ENCODE measurements at regions not wholly inside any gene's neighbourhood (a gene's known extent, or its start where the extent isn't known, plus 50 kb on each side); places are given as distances from the start of the nearest gene placed in this dataset.

- TF ChIP-seq POLR2AphosphoS5 (IDR thresholded peaks at IDR 0.05; ENCODE audit: low read depth, low read length) (no peak), FOXP2 (optimal IDR thresholded peaks at IDR 0.05; ENCODE audit: borderline replicate concordance, extremely low read depth, extremely low read length, insufficient read depth) (no peak), TAF1 (IDR thresholded peaks at IDR 0.05; ENCODE audit: borderline replicate concordance, insufficient read depth, low read length) (no peak), REST (IDR thresholded peaks at IDR 0.05; ENCODE audit: insufficient read depth in 1 of 2, low read depth in 2 of 2, low read length in 2 of 2) (no peak), SIN3A (IDR thresholded peaks at IDR 0.05; ENCODE audit: borderline replicate concordance, insufficient read depth, low read length) (no peak)
Observed at GRCh38 chr1:5480906-5481305, 511.3 kb downstream of the NPHP4 start.

GRCh38 chr1:5479876-5480646, 512.2 kb downstream of the NPHP4 start:
- TF ChIP-seq TAF1 (IDR thresholded peaks at IDR 0.05; ENCODE audit: borderline replicate concordance, insufficient read depth, low read length) (no peak), REST (IDR thresholded peaks at IDR 0.05; ENCODE audit: insufficient read depth in 1 of 2, low read depth in 2 of 2, low read length in 2 of 2) (no peak), FOXP2 (optimal IDR thresholded peaks at IDR 0.05; ENCODE audit: borderline replicate concordance, extremely low read depth, extremely low read length, insufficient read depth) (no peak), SIN3A (IDR thresholded peaks at IDR 0.05; ENCODE audit: borderline replicate concordance, insufficient read depth, low read length) (no peak), POLR2AphosphoS5 (IDR thresholded peaks at IDR 0.05; ENCODE audit: low read depth, low read length) (no peak)

- TF ChIP-seq REST (IDR thresholded peaks at IDR 0.05; ENCODE audit: insufficient read depth in 1 of 2, low read depth in 2 of 2, low read length in 2 of 2) (no peak), TAF1 (IDR thresholded peaks at IDR 0.05; ENCODE audit: borderline replicate concordance, insufficient read depth, low read length) (no peak), POLR2AphosphoS5 (IDR thresholded peaks at IDR 0.05; ENCODE audit: low read depth, low read length) (no peak), FOXP2 (optimal IDR thresholded peaks at IDR 0.05; ENCODE audit: borderline replicate concordance, extremely low read depth, extremely low read length, insufficient read depth) (no peak), SIN3A (IDR thresholded peaks at IDR 0.05; ENCODE audit: borderline replicate concordance, insufficient read depth, low read length) (no peak)
Observed at GRCh38 chr1:5478961-5479360, 513.3 kb downstream of the NPHP4 start.

GRCh38 chr1:5478156-5478695, 514.0 kb downstream of the NPHP4 start:
- TF ChIP-seq POLR2AphosphoS5 (IDR thresholded peaks at IDR 0.05; ENCODE audit: low read depth, low read length): no peak
- TF ChIP-seq TAF1 (IDR thresholded peaks at IDR 0.05; ENCODE audit: borderline replicate concordance, insufficient read depth, low read length): no peak
- TF ChIP-seq SIN3A (IDR thresholded peaks at IDR 0.05; ENCODE audit: borderline replicate concordance, insufficient read depth, low read length): no peak
- TF ChIP-seq REST (IDR thresholded peaks at IDR 0.05; ENCODE audit: insufficient read depth in 1 of 2, low read depth in 2 of 2, low read length in 2 of 2): no peak
- no peak for TF ChIP-seq FOXP2 (optimal IDR thresholded peaks at IDR 0.05; ENCODE audit: borderline replicate concordance, extremely low read depth, extremely low read length, insufficient read depth)

Measured in PFSK-1 (cell line).